Gastrocnemius medialis (tissue), 4 donors: ENCODE measurements at regions not wholly inside any gene's neighbourhood (a gene's known extent, or its start where the extent isn't known, plus 50 kb on each side); places are given as distances from the start of the nearest gene placed in this dataset.

Source experiments
- POLR2A ChIP-seq, 2 donors: fragments of 450-650 bp; IDR thresholded peaks; one replicate each; pipeline ENCODE4 v1.6.1; 2017; ENCODE audit warnings: antibody characterized with exemption in 2 of 2, mild to moderate bottlenecking in 2 of 2, moderate library complexity in 2 of 2
- TF ChIP-seq, protein P1 (sequence below), 5 experiments: fragments of 450-650 bp in 3 of 5; fragments of 200-600 bp in 2 of 5; sonication (generic) in 2 of 5; IDR thresholded peaks in 4 of 5; conservative IDR thresholded peaks in 1 of 5; 1 replicate in 4 of 5; 2 replicates in 1 of 5; pipeline ENCODE4 v1.5.1; 2016 to 2019; ENCODE audit warnings: antibody characterized with exemption in 5 of 5, mild to moderate bottlenecking in 3 of 5, moderate library complexity in 3 of 5

DNA sequence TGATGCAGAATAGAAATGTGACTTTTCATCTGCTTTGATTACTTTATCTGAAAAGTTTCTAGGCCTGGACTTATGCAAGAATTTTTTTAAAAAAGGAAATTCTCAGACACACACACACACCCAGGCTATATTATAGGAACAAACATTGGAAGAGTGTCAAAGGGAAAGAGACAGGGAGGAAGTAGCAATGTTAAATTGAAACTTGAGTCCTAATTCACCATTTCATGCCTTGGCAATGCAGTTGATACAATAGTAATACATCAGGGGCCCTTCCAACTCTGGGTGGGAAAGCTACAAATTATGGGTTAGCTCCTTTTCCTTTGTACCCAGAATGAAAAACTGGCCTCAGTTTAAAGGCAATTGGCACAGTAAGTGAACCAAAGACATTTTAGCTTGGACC, 258.0 kb upstream of the LYZL1 start:
- TF ChIP-seq, protein P1, sequence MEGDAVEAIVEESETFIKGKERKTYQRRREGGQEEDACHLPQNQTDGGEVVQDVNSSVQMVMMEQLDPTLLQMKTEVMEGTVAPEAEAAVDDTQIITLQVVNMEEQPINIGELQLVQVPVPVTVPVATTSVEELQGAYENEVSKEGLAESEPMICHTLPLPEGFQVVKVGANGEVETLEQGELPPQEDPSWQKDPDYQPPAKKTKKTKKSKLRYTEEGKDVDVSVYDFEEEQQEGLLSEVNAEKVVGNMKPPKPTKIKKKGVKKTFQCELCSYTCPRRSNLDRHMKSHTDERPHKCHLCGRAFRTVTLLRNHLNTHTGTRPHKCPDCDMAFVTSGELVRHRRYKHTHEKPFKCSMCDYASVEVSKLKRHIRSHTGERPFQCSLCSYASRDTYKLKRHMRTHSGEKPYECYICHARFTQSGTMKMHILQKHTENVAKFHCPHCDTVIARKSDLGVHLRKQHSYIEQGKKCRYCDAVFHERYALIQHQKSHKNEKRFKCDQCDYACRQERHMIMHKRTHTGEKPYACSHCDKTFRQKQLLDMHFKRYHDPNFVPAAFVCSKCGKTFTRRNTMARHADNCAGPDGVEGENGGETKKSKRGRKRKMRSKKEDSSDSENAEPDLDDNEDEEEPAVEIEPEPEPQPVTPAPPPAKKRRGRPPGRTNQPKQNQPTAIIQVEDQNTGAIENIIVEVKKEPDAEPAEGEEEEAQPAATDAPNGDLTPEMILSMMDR (IDR thresholded peaks at IDR 0.05 in 4 of 5, conservative IDR thresholded peaks at IDR 0.05 in 1 of 5), result no peak
- TF ChIP-seq POLR2A (IDR thresholded peaks at IDR 0.05), result no peak
